ENCODE measurements at regions not wholly inside any gene's neighbourhood (a gene's known extent, or its start where the extent isn't known, plus 50 kb on each side); places are given as distances from the start of the nearest gene placed in this dataset.

GRCh38 chr6:100276311-100277057 is 188.2 kb downstream of the SIM1 start:
- Histone ChIP-seq H3K27me3 (no peaks in the 10 kb centered on the region), H3K9me3 (no peaks in the 10 kb centered on the region), H3K36me3 (no peaks in the 10 kb centered on the region), H3K27ac (no peak overlapping the region), H3K4me3 (no peak overlapping the region), H3K4me1 (peaks cover 0 to 2% (median 0%) of the 10 kb centered on the region in 4 donors)
- DNase-seq, result no peak
- no peak for TF ChIP-seq CTCF (IDR thresholded peaks at IDR 0.05)
- intact Hi-C loops (cut with DNase I; ENCODE audit: low total_unique reads), result no loop called here

- Histone ChIP-seq H3K4me3 (no peak overlapping the region), H3K36me3 (no peaks in the 10 kb centered on the region), H3K27me3 (no peaks in the 10 kb centered on the region), H3K4me1 (peaks cover 0 to 6% (median 0%) of the 10 kb centered on the region in 4 donors), H3K9me3 (no peaks in the 10 kb centered on the region), H3K27ac (no peak overlapping the region)
- no peak for TF ChIP-seq CTCF (IDR thresholded peaks at IDR 0.05)
- DNase-seq, result no peak
- intact Hi-C loops (cut with DNase I; ENCODE audit: low total_unique reads), result no loop called here
Measured at GRCh38 chr6:100274147-100274546, 190.6 kb downstream of the SIM1 start.

GRCh38 chr6:100271625-100272024 is 193.1 kb downstream of the SIM1 start:
- Histone ChIP-seq H3K4me3 (no peak overlapping the region), H3K36me3 (no peaks in the 10 kb centered on the region), H3K27ac (no peak overlapping the region), H3K27me3 (no peaks in the 10 kb centered on the region), H3K4me1 (peaks cover 0 to 10% (median 0%) of the 10 kb centered on the region in 4 donors), H3K9me3 (no peaks in the 10 kb centered on the region)
- DNase-seq, result no peak
- intact Hi-C loops (cut with DNase I; ENCODE audit: low total_unique reads), result no loop called here
- no peak for TF ChIP-seq CTCF (IDR thresholded peaks at IDR 0.05)

GRCh38 chr6:100271202-100271601 is 193.5 kb downstream of the SIM1 start:
- H3K27me3 ChIP-seq, result no peaks in the 10 kb centered on the region
- no peak for TF ChIP-seq CTCF (IDR thresholded peaks at IDR 0.05)
- no peak overlapping the region for H3K4me3 ChIP-seq
- H3K36me3 ChIP-seq, result no peaks in the 10 kb centered on the region
- H3K27ac ChIP-seq, result no peak overlapping the region
- peaks cover 0 to 10% (median 0%) of the 10 kb centered on the region in 4 donors for H3K4me1 ChIP-seq
- intact Hi-C loops (cut with DNase I; ENCODE audit: low total_unique reads), result no loop called here
- no peak for DNase-seq
- H3K9me3 ChIP-seq, result no peaks in the 10 kb centered on the region

GRCh38 chr6:100269189-100269588 is 195.5 kb downstream of the SIM1 start:
- no peak for DNase-seq
- no peaks in the 10 kb centered on the region for H3K27me3 ChIP-seq
- peaks cover 0 to 10% (median 0%) of the 10 kb centered on the region in 4 donors for H3K4me1 ChIP-seq
- intact Hi-C loops (cut with DNase I; ENCODE audit: low total_unique reads), result no loop called here
- no peak overlapping the region for H3K27ac ChIP-seq
- no peak for TF ChIP-seq CTCF (IDR thresholded peaks at IDR 0.05)
- no peaks in the 10 kb centered on the region for H3K9me3 ChIP-seq
- no peaks in the 10 kb centered on the region for H3K36me3 ChIP-seq
- H3K4me3 ChIP-seq, result no peak overlapping the region

All from tibial artery (tissue), 4 donors.